GM23338 (cell line): ENCODE measurements at regions not wholly inside any gene's neighbourhood (a gene's known extent, or its start where the extent isn't known, plus 50 kb on each side); places are given as distances from the start of the nearest gene placed in this dataset.

Experiments
- CREB1 ChIP-seq: fragments of 250-450 bp; sonication (Bioruptor Pico); IDR thresholded peaks from 2 replicates; pipeline ENCODE4 v1.5.0; 2020; ENCODE audit warnings: low read depth, mild to moderate bottlenecking, moderate library complexity
- EZH2 ChIP-seq: fragments of 200-600 bp; sonication (generic); IDR thresholded peaks from one replicate; pipeline ENCODE4 v1.8.0; 2017; ENCODE audit warnings: antibody characterized with exemption, mild to moderate bottlenecking, low read depth; ENCODE audit not compliant: unreplicated experiment
- EZH2phosphoT487 ChIP-seq: fragments of 200-600 bp; sonication (generic); IDR thresholded peaks from one replicate; pipeline ENCODE4 v1.8.1; 2018; ENCODE audit warnings: antibody characterized with exemption; ENCODE audit not compliant: unreplicated experiment
- JUNB ChIP-seq: IDR thresholded peaks from one replicate; pipeline ENCODE4 v1.6.1; 2016; ENCODE audit warnings: antibody characterized with exemption; ENCODE audit not compliant: unreplicated experiment
- NANOG ChIP-seq: IDR thresholded peaks from 2 replicates; pipeline ENCODE4 v1.6.1; 2016; ENCODE audit warnings: antibody characterized with exemption, borderline replicate concordance
- POLR2AphosphoS5 ChIP-seq: IDR thresholded peaks from 2 replicates; pipeline ENCODE4 v1.6.1; 2016; ENCODE audit warnings: antibody characterized with exemption, low read depth
- STAT1 ChIP-seq: IDR thresholded peaks from one replicate; pipeline ENCODE4 v1.6.1; 2016; ENCODE audit warnings: antibody characterized with exemption; ENCODE audit not compliant: unreplicated experiment
- ZNF114 ChIP-seq: fragments of 250-450 bp; sonication (Bioruptor Pico); IDR thresholded peaks from 2 replicates; pipeline ENCODE4 v1.5.0; 2020; ENCODE audit warnings: mild to moderate bottlenecking, moderate library complexity
- ZNF331 ChIP-seq: fragments of 250-450 bp; sonication (Bioruptor Pico); IDR thresholded peaks from 2 replicates; pipeline ENCODE4 v1.5.0; 2020; ENCODE audit warnings: low read depth, mild to moderate bottlenecking, moderate library complexity
- TF ChIP-seq, protein P1 (sequence below), 2 experiments: fragments of 200-600 bp in 1 of 2; sonication (generic) in 1 of 2; conservative IDR thresholded peaks; 2 replicates each; pipeline versions ENCODE4 v1.5.1 to v1.6.1; 2016 to 2017; ENCODE audit warnings: antibody characterized with exemption in 2 of 2, low read depth in 2 of 2, mild to moderate bottlenecking in 2 of 2, moderate library complexity in 1 of 2
- TF ChIP-seq, protein P2 (sequence below): IDR thresholded peaks from one replicate; pipeline ENCODE4 v1.6.1; 2018; ENCODE audit warnings: antibody characterized with exemption; ENCODE audit not compliant: unreplicated experiment
- TF ChIP-seq, protein P3 (sequence below): IDR thresholded peaks from 2 replicates; pipeline ENCODE4 v1.6.1; 2016; ENCODE audit warnings: antibody characterized with exemption
- TF ChIP-seq, protein P4 (sequence below): fragments of 250-450 bp; sonication (Bioruptor Pico); IDR thresholded peaks from 2 replicates; pipeline ENCODE4 v1.5.0; 2020; ENCODE audit warnings: mild to moderate bottlenecking, moderate library complexity

DNA sequence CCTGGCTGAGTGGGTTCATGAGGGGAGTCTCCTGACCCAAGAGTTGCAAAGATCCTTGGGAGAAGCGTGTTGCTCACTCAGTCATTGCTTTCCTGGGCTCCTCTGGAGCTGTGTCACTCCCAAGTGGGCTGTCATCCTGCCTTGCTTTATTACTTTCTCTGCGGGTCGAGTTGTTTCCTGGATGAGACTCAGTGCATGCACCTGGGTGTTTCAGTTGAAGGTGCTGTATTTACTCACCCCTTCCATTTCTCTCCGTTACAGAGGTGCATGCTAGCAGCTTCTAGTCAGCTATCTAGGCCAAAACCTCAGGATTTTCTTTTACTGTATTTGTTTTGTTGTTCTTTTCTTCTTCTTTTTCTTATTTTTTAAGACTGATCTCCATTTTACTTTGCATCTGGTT, 785.5 kb upstream of the EDIL3 start:
- TF ChIP-seq, protein P1, sequence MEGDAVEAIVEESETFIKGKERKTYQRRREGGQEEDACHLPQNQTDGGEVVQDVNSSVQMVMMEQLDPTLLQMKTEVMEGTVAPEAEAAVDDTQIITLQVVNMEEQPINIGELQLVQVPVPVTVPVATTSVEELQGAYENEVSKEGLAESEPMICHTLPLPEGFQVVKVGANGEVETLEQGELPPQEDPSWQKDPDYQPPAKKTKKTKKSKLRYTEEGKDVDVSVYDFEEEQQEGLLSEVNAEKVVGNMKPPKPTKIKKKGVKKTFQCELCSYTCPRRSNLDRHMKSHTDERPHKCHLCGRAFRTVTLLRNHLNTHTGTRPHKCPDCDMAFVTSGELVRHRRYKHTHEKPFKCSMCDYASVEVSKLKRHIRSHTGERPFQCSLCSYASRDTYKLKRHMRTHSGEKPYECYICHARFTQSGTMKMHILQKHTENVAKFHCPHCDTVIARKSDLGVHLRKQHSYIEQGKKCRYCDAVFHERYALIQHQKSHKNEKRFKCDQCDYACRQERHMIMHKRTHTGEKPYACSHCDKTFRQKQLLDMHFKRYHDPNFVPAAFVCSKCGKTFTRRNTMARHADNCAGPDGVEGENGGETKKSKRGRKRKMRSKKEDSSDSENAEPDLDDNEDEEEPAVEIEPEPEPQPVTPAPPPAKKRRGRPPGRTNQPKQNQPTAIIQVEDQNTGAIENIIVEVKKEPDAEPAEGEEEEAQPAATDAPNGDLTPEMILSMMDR (conservative IDR thresholded peaks at IDR 0.05; ENCODE audit: low read depth in 2 of 2), result no peak
- TF ChIP-seq EZH2 (no peak), POLR2AphosphoS5 (no peak), EZH2phosphoT487 (no peak), CREB1 (CRISPR knock-in tag) (no peak), ZNF114 (no peak), JUNB (no peak), NANOG (no peak), ZNF331 (CRISPR knock-in tag) (no peak), STAT1 (no peak)
- TF ChIP-seq, protein P2, sequence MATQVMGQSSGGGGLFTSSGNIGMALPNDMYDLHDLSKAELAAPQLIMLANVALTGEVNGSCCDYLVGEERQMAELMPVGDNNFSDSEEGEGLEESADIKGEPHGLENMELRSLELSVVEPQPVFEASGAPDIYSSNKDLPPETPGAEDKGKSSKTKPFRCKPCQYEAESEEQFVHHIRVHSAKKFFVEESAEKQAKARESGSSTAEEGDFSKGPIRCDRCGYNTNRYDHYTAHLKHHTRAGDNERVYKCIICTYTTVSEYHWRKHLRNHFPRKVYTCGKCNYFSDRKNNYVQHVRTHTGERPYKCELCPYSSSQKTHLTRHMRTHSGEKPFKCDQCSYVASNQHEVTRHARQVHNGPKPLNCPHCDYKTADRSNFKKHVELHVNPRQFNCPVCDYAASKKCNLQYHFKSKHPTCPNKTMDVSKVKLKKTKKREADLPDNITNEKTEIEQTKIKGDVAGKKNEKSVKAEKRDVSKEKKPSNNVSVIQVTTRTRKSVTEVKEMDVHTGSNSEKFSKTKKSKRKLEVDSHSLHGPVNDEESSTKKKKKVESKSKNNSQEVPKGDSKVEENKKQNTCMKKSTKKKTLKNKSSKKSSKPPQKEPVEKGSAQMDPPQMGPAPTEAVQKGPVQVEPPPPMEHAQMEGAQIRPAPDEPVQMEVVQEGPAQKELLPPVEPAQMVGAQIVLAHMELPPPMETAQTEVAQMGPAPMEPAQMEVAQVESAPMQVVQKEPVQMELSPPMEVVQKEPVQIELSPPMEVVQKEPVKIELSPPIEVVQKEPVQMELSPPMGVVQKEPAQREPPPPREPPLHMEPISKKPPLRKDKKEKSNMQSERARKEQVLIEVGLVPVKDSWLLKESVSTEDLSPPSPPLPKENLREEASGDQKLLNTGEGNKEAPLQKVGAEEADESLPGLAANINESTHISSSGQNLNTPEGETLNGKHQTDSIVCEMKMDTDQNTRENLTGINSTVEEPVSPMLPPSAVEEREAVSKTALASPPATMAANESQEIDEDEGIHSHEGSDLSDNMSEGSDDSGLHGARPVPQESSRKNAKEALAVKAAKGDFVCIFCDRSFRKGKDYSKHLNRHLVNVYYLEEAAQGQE, result no peak
- TF ChIP-seq, protein P3, sequence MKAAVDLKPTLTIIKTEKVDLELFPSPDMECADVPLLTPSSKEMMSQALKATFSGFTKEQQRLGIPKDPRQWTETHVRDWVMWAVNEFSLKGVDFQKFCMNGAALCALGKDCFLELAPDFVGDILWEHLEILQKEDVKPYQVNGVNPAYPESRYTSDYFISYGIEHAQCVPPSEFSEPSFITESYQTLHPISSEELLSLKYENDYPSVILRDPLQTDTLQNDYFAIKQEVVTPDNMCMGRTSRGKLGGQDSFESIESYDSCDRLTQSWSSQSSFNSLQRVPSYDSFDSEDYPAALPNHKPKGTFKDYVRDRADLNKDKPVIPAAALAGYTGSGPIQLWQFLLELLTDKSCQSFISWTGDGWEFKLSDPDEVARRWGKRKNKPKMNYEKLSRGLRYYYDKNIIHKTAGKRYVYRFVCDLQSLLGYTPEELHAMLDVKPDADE, result no peak
- TF ChIP-seq, protein P4, sequence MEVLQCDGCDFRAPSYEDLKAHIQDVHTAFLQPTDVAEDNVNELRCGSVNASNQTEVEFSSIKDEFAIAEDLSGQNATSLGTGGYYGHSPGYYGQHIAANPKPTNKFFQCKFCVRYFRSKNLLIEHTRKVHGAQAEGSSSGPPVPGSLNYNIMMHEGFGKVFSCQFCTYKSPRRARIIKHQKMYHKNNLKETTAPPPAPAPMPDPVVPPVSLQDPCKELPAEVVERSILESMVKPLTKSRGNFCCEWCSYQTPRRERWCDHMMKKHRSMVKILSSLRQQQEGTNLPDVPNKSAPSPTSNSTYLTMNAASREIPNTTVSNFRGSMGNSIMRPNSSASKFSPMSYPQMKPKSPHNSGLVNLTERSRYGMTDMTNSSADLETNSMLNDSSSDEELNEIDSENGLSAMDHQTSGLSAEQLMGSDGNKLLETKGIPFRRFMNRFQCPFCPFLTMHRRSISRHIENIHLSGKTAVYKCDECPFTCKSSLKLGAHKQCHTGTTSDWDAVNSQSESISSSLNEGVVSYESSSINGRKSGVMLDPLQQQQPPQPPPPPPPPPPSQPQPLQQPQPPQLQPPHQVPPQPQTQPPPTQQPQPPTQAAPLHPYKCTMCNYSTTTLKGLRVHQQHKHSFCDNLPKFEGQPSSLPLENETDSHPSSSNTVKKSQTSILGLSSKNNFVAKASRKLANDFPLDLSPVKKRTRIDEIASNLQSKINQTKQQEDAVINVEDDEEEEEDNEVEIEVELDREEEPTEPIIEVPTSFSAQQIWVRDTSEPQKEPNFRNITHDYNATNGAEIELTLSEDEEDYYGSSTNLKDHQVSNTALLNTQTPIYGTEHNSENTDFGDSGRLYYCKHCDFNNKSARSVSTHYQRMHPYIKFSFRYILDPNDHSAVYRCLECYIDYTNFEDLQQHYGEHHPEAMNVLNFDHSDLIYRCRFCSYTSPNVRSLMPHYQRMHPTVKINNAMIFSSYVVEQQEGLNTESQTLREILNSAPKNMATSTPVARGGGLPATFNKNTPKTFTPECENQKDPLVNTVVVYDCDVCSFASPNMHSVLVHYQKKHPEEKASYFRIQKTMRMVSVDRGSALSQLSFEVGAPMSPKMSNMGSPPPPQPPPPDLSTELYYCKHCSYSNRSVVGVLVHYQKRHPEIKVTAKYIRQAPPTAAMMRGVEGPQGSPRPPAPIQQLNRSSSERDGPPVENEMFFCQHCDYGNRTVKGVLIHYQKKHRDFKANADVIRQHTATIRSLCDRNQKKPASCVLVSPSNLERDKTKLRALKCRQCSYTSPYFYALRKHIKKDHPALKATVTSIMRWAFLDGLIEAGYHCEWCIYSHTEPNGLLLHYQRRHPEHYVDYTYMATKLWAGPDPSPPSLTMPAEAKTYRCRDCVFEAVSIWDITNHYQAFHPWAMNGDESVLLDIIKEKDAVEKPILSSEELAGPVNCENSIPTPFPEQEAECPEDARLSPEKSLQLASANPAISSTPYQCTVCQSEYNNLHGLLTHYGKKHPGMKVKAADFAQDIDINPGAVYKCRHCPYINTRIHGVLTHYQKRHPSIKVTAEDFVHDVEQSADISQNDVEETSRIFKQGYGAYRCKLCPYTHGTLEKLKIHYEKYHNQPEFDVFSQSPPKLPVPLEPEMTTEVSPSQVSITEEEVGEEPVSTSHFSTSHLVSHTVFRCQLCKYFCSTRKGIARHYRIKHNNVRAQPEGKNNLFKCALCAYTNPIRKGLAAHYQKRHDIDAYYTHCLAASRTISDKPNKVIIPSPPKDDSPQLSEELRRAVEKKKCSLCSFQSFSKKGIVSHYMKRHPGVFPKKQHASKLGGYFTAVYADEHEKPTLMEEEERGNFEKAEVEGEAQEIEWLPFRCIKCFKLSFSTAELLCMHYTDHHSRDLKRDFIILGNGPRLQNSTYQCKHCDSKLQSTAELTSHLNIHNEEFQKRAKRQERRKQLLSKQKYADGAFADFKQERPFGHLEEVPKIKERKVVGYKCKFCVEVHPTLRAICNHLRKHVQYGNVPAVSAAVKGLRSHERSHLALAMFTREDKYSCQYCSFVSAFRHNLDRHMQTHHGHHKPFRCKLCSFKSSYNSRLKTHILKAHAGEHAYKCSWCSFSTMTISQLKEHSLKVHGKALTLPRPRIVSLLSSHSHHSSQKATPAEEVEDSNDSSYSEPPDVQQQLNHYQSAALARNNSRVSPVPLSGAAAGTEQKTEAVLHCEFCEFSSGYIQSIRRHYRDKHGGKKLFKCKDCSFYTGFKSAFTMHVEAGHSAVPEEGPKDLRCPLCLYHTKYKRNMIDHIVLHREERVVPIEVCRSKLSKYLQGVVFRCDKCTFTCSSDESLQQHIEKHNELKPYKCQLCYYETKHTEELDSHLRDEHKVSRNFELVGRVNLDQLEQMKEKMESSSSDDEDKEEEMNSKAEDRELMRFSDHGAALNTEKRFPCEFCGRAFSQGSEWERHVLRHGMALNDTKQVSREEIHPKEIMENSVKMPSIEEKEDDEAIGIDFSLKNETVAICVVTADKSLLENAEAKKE, result no peak
